ENCODE measurements at regions not wholly inside any gene's neighbourhood (a gene's known extent, or its start where the extent isn't known, plus 50 kb on each side); places are given as distances from the start of the nearest gene placed in this dataset.

GRCh38 chr12:115811929-115812328 lies 465.6 kb downstream of the MED13L start:
- TF ChIP-seq TAF1 (IDR thresholded peaks at IDR 0.05; ENCODE audit: low read depth), result no peak
- TF ChIP-seq CEBPB (IDR thresholded peaks at IDR 0.05), result no peak
- TF ChIP-seq YY1 (IDR thresholded peaks at IDR 0.05; ENCODE audit: low read depth), result no peak
- no peak for TF ChIP-seq EP300 (IDR thresholded peaks at IDR 0.05; ENCODE audit: borderline replicate concordance)
- no peak for TF ChIP-seq FOXM1 (IDR thresholded peaks at IDR 0.05; ENCODE audit: borderline replicate concordance, low read depth)
- TF ChIP-seq, protein P1, sequence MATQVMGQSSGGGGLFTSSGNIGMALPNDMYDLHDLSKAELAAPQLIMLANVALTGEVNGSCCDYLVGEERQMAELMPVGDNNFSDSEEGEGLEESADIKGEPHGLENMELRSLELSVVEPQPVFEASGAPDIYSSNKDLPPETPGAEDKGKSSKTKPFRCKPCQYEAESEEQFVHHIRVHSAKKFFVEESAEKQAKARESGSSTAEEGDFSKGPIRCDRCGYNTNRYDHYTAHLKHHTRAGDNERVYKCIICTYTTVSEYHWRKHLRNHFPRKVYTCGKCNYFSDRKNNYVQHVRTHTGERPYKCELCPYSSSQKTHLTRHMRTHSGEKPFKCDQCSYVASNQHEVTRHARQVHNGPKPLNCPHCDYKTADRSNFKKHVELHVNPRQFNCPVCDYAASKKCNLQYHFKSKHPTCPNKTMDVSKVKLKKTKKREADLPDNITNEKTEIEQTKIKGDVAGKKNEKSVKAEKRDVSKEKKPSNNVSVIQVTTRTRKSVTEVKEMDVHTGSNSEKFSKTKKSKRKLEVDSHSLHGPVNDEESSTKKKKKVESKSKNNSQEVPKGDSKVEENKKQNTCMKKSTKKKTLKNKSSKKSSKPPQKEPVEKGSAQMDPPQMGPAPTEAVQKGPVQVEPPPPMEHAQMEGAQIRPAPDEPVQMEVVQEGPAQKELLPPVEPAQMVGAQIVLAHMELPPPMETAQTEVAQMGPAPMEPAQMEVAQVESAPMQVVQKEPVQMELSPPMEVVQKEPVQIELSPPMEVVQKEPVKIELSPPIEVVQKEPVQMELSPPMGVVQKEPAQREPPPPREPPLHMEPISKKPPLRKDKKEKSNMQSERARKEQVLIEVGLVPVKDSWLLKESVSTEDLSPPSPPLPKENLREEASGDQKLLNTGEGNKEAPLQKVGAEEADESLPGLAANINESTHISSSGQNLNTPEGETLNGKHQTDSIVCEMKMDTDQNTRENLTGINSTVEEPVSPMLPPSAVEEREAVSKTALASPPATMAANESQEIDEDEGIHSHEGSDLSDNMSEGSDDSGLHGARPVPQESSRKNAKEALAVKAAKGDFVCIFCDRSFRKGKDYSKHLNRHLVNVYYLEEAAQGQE (IDR thresholded peaks at IDR 0.05; ENCODE audit: low read depth), result no peak
- TF ChIP-seq ZBTB7A (IDR thresholded peaks at IDR 0.05; ENCODE audit: low read depth), result no peak
- no peak for TF ChIP-seq USF1 (IDR thresholded peaks at IDR 0.05)
- no peak for TF ChIP-seq MAX (IDR thresholded peaks at IDR 0.05)
